ENCODE measurements at regions not wholly inside any gene's neighbourhood (a gene's known extent, or its start where the extent isn't known, plus 50 kb on each side); places are given as distances from the start of the nearest gene placed in this dataset.
"Not testable (repeated sequence)": the region's sequence is repeated elsewhere in the genome, so short reads cannot be mapped to it uniquely, and the experiment has no call there.

- no peaks in the 10 kb centered on the region for H3K36me3 ChIP-seq (ENCODE audit: insufficient read depth)
- 0 out of 2 replicates have a peak, but pooled peaks cover 5% of the 10 kb centered on the region for H3K9me2 ChIP-seq (ENCODE audit: insufficient read depth)
- H3K79me2 ChIP-seq (replicated peaks; ENCODE audit: insufficient read depth): no peaks in the 10 kb centered on the region
- H3K4me2 ChIP-seq: no peak overlapping the region
- no peaks in the 10 kb centered on the region for H3K27me3 ChIP-seq (ENCODE audit: insufficient read depth)
- no peak overlapping the region for H3K27ac ChIP-seq (ENCODE audit: low read depth)
- no peaks in the 10 kb centered on the region for H4K20me1 ChIP-seq (replicated peaks; ENCODE audit: insufficient read depth)
- no peak overlapping the region for H2AFZ ChIP-seq
- ATAC-seq: no peak
- no peaks in the 10 kb centered on the region for H3K36me3 Mint-ChIP-seq (ENCODE audit: low read depth)
- no peak overlapping the region for H3K4me3 ChIP-seq
- peaks cover 26% of the 10 kb centered on the region for H3K4me1 Mint-ChIP-seq
- H3K27me3 Mint-ChIP-seq (ENCODE audit: insufficient read depth, low read depth, poor library complexity): no peaks in the 10 kb centered on the region
- H3K27ac Mint-ChIP-seq: no peak overlapping the region
- H3K9me3 Mint-ChIP-seq: no peaks in the 10 kb centered on the region; the same call in 2 of the 3 replicates
- H3K4me3 Mint-ChIP-seq: no peak overlapping the region
- H3F3A ChIP-seq (replicated peaks; ENCODE audit: low read depth): no peaks in the 10 kb centered on the region
- DNase-seq (ENCODE audit: low spot score): no peak
- H3K4me1 ChIP-seq (ENCODE audit: insufficient read depth): peaks cover 24% of the 10 kb centered on the region
- TF ChIP-seq ZNF114 (CRISPR knock-in tag; IDR thresholded peaks at IDR 0.05): no peak
- TF ChIP-seq, protein P1, sequence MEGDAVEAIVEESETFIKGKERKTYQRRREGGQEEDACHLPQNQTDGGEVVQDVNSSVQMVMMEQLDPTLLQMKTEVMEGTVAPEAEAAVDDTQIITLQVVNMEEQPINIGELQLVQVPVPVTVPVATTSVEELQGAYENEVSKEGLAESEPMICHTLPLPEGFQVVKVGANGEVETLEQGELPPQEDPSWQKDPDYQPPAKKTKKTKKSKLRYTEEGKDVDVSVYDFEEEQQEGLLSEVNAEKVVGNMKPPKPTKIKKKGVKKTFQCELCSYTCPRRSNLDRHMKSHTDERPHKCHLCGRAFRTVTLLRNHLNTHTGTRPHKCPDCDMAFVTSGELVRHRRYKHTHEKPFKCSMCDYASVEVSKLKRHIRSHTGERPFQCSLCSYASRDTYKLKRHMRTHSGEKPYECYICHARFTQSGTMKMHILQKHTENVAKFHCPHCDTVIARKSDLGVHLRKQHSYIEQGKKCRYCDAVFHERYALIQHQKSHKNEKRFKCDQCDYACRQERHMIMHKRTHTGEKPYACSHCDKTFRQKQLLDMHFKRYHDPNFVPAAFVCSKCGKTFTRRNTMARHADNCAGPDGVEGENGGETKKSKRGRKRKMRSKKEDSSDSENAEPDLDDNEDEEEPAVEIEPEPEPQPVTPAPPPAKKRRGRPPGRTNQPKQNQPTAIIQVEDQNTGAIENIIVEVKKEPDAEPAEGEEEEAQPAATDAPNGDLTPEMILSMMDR (conservative IDR thresholded peaks at IDR 0.05; ENCODE audit: low read depth in 2 of 2): no peak
These were observed 1396.2 kb downstream of the CDH8 start for GRCh38 chr16:60640038-60640437.

DNA sequence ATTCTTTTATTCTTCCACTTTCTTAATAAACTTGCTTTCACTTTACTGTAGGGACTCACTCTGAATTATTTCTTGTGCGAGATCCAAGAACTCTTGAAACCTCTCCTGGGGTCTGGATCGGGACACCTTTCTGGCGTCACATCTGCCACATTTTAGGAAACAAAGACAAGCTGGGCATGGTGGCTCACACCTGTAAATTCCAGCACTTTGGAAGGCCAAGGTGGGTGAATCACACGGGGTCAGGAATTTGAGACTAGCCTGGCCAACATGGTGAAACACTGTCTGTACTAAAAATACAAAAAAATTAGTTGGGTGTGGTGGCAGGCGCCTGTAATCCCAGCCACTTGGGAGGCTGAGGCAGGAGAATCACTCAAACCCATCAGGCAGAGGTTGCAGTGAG, 1399.6 kb downstream of the CDH8 start:
- H3K4me1 Mint-ChIP-seq: peaks cover 23% of the 10 kb centered on the region
- not testable (repeated sequence) for H3F3A ChIP-seq (replicated peaks; ENCODE audit: low read depth); H2AFZ ChIP-seq; H3K4me3 ChIP-seq; H3K4me2 ChIP-seq; DNase-seq (ENCODE audit: low spot score); H3K27me3 ChIP-seq (ENCODE audit: insufficient read depth); H4K20me1 ChIP-seq (replicated peaks; ENCODE audit: insufficient read depth); H3K79me2 ChIP-seq (replicated peaks; ENCODE audit: insufficient read depth); H3K4me3 Mint-ChIP-seq; H3K9me2 ChIP-seq (ENCODE audit: insufficient read depth); H3K27ac ChIP-seq (ENCODE audit: low read depth); H3K36me3 Mint-ChIP-seq (ENCODE audit: low read depth); H3K36me3 ChIP-seq (ENCODE audit: insufficient read depth); ATAC-seq; H3K27me3 Mint-ChIP-seq (ENCODE audit: insufficient read depth, low read depth, poor library complexity)
- peak overlapping the region; percentile 53; the same call in 1 of the 2 replicates for H3K27ac Mint-ChIP-seq
- peaks cover 19% of the 10 kb centered on the region for H3K4me1 ChIP-seq (ENCODE audit: insufficient read depth)
- H3K9me3 Mint-ChIP-seq: peaks cover 11% of the 10 kb centered on the region

DNA sequence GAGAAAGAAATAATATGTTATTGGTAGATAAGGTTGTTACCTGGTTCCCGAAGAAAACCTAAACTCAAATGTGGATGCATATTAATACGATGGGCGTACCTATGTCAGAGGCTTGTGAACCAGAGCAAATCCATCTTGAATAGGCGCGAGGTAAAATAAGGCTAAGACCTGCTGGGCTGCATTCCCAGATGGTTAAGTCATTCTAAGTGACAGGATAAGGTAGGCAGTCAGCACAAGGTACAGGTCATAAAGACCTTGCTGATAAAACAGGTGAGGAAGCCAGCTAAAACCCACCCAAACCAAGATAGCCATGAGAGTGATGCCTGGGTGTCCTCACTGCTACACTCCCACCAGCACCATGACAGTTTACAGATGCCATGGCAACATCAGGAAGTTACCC, 1400.1 kb downstream of the CDH8 start:
- Histone ChIP-seq H3K27ac (ENCODE audit: low read depth) (no peak overlapping the region), H3F3A (replicated peaks; ENCODE audit: low read depth) (no peaks in the 10 kb centered on the region), H2AFZ (no peak overlapping the region), H3K4me3 (no peak overlapping the region), H3K4me1 (ENCODE audit: insufficient read depth) (peaks cover 19% of the 10 kb centered on the region), H3K27me3 (ENCODE audit: insufficient read depth) (no peaks in the 10 kb centered on the region), H3K4me2 (peak overlapping the region; percentile 3; the same call in 1 of the 2 replicates), H3K9me2 (ENCODE audit: insufficient read depth) (no peaks in the 10 kb centered on the region), H3K79me2 (replicated peaks; ENCODE audit: insufficient read depth) (no peaks in the 10 kb centered on the region), H4K20me1 (replicated peaks; ENCODE audit: insufficient read depth) (no peaks in the 10 kb centered on the region), H3K36me3 (ENCODE audit: insufficient read depth) (no peaks in the 10 kb centered on the region)
- Mint-ChIP-seq H3K36me3 (ENCODE audit: low read depth) (peaks cover 10% of the 10 kb centered on the region; the same call in 2 of the 3 replicates), H3K9me3 (peaks cover 11% of the 10 kb centered on the region), H3K27ac (no peak overlapping the region), H3K27me3 (ENCODE audit: insufficient read depth, low read depth, poor library complexity) (no peaks in the 10 kb centered on the region), H3K4me3 (no peak overlapping the region), H3K4me1 (peaks cover 23% of the 10 kb centered on the region)
- ATAC-seq (peak; percentile 70), DNase-seq (ENCODE audit: low spot score) (peak; percentile 48)
- TF ChIP-seq, protein P1 (conservative IDR thresholded peaks at IDR 0.05; ENCODE audit: low read depth in 2 of 2): no peak
- TF ChIP-seq, protein P2, sequence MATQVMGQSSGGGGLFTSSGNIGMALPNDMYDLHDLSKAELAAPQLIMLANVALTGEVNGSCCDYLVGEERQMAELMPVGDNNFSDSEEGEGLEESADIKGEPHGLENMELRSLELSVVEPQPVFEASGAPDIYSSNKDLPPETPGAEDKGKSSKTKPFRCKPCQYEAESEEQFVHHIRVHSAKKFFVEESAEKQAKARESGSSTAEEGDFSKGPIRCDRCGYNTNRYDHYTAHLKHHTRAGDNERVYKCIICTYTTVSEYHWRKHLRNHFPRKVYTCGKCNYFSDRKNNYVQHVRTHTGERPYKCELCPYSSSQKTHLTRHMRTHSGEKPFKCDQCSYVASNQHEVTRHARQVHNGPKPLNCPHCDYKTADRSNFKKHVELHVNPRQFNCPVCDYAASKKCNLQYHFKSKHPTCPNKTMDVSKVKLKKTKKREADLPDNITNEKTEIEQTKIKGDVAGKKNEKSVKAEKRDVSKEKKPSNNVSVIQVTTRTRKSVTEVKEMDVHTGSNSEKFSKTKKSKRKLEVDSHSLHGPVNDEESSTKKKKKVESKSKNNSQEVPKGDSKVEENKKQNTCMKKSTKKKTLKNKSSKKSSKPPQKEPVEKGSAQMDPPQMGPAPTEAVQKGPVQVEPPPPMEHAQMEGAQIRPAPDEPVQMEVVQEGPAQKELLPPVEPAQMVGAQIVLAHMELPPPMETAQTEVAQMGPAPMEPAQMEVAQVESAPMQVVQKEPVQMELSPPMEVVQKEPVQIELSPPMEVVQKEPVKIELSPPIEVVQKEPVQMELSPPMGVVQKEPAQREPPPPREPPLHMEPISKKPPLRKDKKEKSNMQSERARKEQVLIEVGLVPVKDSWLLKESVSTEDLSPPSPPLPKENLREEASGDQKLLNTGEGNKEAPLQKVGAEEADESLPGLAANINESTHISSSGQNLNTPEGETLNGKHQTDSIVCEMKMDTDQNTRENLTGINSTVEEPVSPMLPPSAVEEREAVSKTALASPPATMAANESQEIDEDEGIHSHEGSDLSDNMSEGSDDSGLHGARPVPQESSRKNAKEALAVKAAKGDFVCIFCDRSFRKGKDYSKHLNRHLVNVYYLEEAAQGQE (IDR thresholded peaks at IDR 0.05; ENCODE audit: unreplicated experiment): no peak
- TF ChIP-seq ETS1 (IDR thresholded peaks at IDR 0.05) (no peak), NANOG (IDR thresholded peaks at IDR 0.05; ENCODE audit: borderline replicate concordance) (no peak), POLR2AphosphoS5 (IDR thresholded peaks at IDR 0.05; ENCODE audit: low read depth) (no peak), CREB1 (CRISPR knock-in tag; IDR thresholded peaks at IDR 0.05; ENCODE audit: low read depth) (no peak), ZNF331 (CRISPR knock-in tag; IDR thresholded peaks at IDR 0.05; ENCODE audit: low read depth) (no peak)
